ENCODE measurements at regions not wholly inside any gene's neighbourhood (a gene's known extent, or its start where the extent isn't known, plus 50 kb on each side); places are given as distances from the start of the nearest gene placed in this dataset.
"Not testable (repeated sequence)": the region's sequence is repeated elsewhere in the genome, so short reads cannot be mapped to it uniquely, and the experiment has no call there.

- no peaks in the 10 kb centered on the region for H3K4me1 ChIP-seq (ENCODE audit: control insufficient read depth in 2 of 2, insufficient read depth in 2 of 2, low read length in 2 of 2)
- no peak overlapping the region for H3K4me3 ChIP-seq (ENCODE audit: low read length in 2 of 2)
- DNase-seq (ENCODE audit: low read depth in 6 of 9, low spot score in 9 of 9) = no peak
- 47% methylated on average over 6 of the region's 6 CpGs for WGBS
- no peaks in the 10 kb centered on the region for H3K9me3 ChIP-seq (ENCODE audit: control insufficient read depth in 2 of 2, insufficient read depth in 1 of 2, low read length in 1 of 2)
- H3K27me3 ChIP-seq (ENCODE audit: control insufficient read depth in 2 of 2, insufficient read depth in 1 of 2, low read length in 1 of 2) = no peaks in the 10 kb centered on the region
- no peaks in the 10 kb centered on the region for H3K36me3 ChIP-seq (ENCODE audit: control insufficient read depth in 2 of 2, insufficient read depth in 2 of 2, low read length in 1 of 2)
- no peak overlapping the region for H3K27ac ChIP-seq (ENCODE audit: low read depth in 1 of 2, low read length in 1 of 2)
Measured at GRCh38 chr16:77509796-77510195, 75.0 kb upstream of the ADAMTS18 start.

DNA sequence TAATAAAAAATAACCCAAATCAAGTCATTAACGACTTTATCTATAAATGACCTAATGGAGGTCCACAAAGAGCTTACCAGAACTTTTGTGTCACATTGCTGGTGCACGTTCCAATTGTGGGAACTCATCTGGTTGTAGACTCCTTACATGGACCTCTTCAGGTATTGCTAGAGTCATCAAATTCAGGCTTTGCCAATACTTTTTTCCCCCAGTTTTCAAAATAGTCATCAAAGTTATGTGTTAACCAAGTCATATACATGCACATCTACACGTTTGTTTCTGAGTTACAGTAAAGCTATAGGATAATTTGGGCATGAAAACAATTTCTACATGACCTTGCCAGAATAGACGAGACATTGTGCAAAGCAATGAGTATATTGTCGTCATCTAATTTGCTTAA lies 76.2 kb upstream of the ADAMTS18 start:
- DNase-seq (ENCODE audit: low read depth in 6 of 9, low spot score in 9 of 9) = no peak
- H3K4me3 ChIP-seq (ENCODE audit: low read length in 2 of 2) = no peak overlapping the region
- H3K27me3 ChIP-seq (ENCODE audit: control insufficient read depth in 2 of 2, insufficient read depth in 1 of 2, low read length in 1 of 2) = no peaks in the 10 kb centered on the region
- no peak overlapping the region for H3K27ac ChIP-seq (ENCODE audit: low read depth in 1 of 2, low read length in 1 of 2)
- WGBS = 85% methylated on average over 5 of the region's 5 CpGs
- H3K4me1 ChIP-seq (ENCODE audit: control insufficient read depth in 2 of 2, insufficient read depth in 2 of 2, low read length in 2 of 2) = no peaks in the 10 kb centered on the region
- H3K9me3 ChIP-seq (ENCODE audit: control insufficient read depth in 2 of 2, insufficient read depth in 1 of 2, low read length in 1 of 2) = no peaks in the 10 kb centered on the region
- H3K36me3 ChIP-seq (ENCODE audit: control insufficient read depth in 2 of 2, insufficient read depth in 2 of 2, low read length in 1 of 2) = no peaks in the 10 kb centered on the region

GRCh38 chr16:77514500-77515220 lies 79.8 kb upstream of the ADAMTS18 start:
- H3K4me3 ChIP-seq (ENCODE audit: low read length in 2 of 2) = no peak overlapping the region
- no peaks in the 10 kb centered on the region for H3K27me3 ChIP-seq (ENCODE audit: control insufficient read depth in 2 of 2, insufficient read depth in 1 of 2, low read length in 1 of 2)
- no peaks in the 10 kb centered on the region for H3K9me3 ChIP-seq (ENCODE audit: control insufficient read depth in 2 of 2, insufficient read depth in 1 of 2, low read length in 1 of 2)
- DNase-seq (ENCODE audit: low read depth in 6 of 9, low spot score in 9 of 9) = no peak
- no peaks in the 10 kb centered on the region for H3K4me1 ChIP-seq (ENCODE audit: control insufficient read depth in 2 of 2, insufficient read depth in 2 of 2, low read length in 2 of 2)
- no peak overlapping the region for H3K27ac ChIP-seq (ENCODE audit: low read depth in 1 of 2, low read length in 1 of 2)
- H3K36me3 ChIP-seq (ENCODE audit: control insufficient read depth in 2 of 2, insufficient read depth in 2 of 2, low read length in 1 of 2) = no peaks in the 10 kb centered on the region
- 88% methylated on average over 5 of the region's 5 CpGs for WGBS

DNA sequence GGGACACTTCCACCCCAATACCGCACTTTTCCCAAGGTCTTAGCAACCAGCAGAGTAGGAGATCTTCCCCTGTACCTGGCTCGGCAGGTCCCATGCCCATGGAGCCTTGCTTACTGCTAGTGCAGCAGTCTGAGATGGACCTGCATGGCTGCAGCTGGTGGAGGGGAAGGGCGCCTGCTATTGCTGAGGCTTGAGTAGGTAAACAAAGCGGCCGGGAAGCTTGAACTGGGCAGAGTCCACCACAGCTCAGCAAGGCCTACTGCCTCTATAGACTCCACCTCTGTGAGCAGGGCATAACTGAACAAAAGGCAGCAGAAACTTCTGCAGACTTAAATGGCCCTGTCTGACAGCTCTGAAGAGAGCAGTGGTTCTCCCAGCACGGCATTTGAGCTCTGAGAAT lies 90.4 kb upstream of the ADAMTS18 start:
- not testable (repeated sequence) for H3K27me3 ChIP-seq (ENCODE audit: control insufficient read depth in 2 of 2, insufficient read depth in 1 of 2, low read length in 1 of 2); H3K27ac ChIP-seq (ENCODE audit: low read depth in 1 of 2, low read length in 1 of 2); H3K9me3 ChIP-seq (ENCODE audit: control insufficient read depth in 2 of 2, insufficient read depth in 1 of 2, low read length in 1 of 2); H3K4me3 ChIP-seq (ENCODE audit: low read length in 2 of 2); H3K36me3 ChIP-seq (ENCODE audit: control insufficient read depth in 2 of 2, insufficient read depth in 2 of 2, low read length in 1 of 2); H3K4me1 ChIP-seq (ENCODE audit: control insufficient read depth in 2 of 2, insufficient read depth in 2 of 2, low read length in 2 of 2); DNase-seq (ENCODE audit: low read depth in 6 of 9, low spot score in 9 of 9)
- WGBS = 92% methylated on average over 6 of the region's 6 CpGs

- Histone ChIP-seq H3K9me3 (ENCODE audit: control insufficient read depth in 2 of 2, insufficient read depth in 1 of 2, low read length in 1 of 2) (no peaks in the 10 kb centered on the region), H3K36me3 (ENCODE audit: control insufficient read depth in 2 of 2, insufficient read depth in 2 of 2, low read length in 1 of 2) (no peaks in the 10 kb centered on the region), H3K4me1 (ENCODE audit: control insufficient read depth in 2 of 2, insufficient read depth in 2 of 2, low read length in 2 of 2) (no peaks in the 10 kb centered on the region), H3K4me3 (ENCODE audit: low read length in 2 of 2) (no peak overlapping the region), H3K27ac (ENCODE audit: low read depth in 1 of 2, low read length in 1 of 2) (no peak overlapping the region), H3K27me3 (ENCODE audit: control insufficient read depth in 2 of 2, insufficient read depth in 1 of 2, low read length in 1 of 2) (no peaks in the 10 kb centered on the region)
- no peak for DNase-seq (ENCODE audit: low read depth in 6 of 9, low spot score in 9 of 9)
- 85% methylated on average over 1 of the region's 1 CpG for WGBS
Measured at GRCh38 chr16:77531752-77532151, 96.9 kb upstream of the ADAMTS18 start.

GRCh38 chr16:77536809-77537208 lies 102.0 kb upstream of the ADAMTS18 start:
- Histone ChIP-seq H3K9me3 (ENCODE audit: control insufficient read depth in 2 of 2, insufficient read depth in 1 of 2, low read length in 1 of 2) (no peaks in the 10 kb centered on the region), H3K27ac (ENCODE audit: low read depth in 1 of 2, low read length in 1 of 2) (no peak overlapping the region), H3K4me1 (ENCODE audit: control insufficient read depth in 2 of 2, insufficient read depth in 2 of 2, low read length in 2 of 2) (no peaks in the 10 kb centered on the region), H3K4me3 (ENCODE audit: low read length in 2 of 2) (no peak overlapping the region), H3K36me3 (ENCODE audit: control insufficient read depth in 2 of 2, insufficient read depth in 2 of 2, low read length in 1 of 2) (no peaks in the 10 kb centered on the region), H3K27me3 (ENCODE audit: control insufficient read depth in 2 of 2, insufficient read depth in 1 of 2, low read length in 1 of 2) (no peaks in the 10 kb centered on the region)
- 93% methylated on average over 5 of the region's 5 CpGs for WGBS
- no peak for DNase-seq (ENCODE audit: low read depth in 6 of 9, low spot score in 9 of 9)

GRCh38 chr16:77539421-77540034 lies 104.7 kb upstream of the ADAMTS18 start:
- no peak for DNase-seq (ENCODE audit: low read depth in 6 of 9, low spot score in 9 of 9)
- H3K9me3 ChIP-seq (ENCODE audit: control insufficient read depth in 2 of 2, insufficient read depth in 1 of 2, low read length in 1 of 2) = no peaks in the 10 kb centered on the region
- no peaks in the 10 kb centered on the region for H3K27me3 ChIP-seq (ENCODE audit: control insufficient read depth in 2 of 2, insufficient read depth in 1 of 2, low read length in 1 of 2)
- no peaks in the 10 kb centered on the region for H3K4me1 ChIP-seq (ENCODE audit: control insufficient read depth in 2 of 2, insufficient read depth in 2 of 2, low read length in 2 of 2)
- H3K36me3 ChIP-seq (ENCODE audit: control insufficient read depth in 2 of 2, insufficient read depth in 2 of 2, low read length in 1 of 2) = no peaks in the 10 kb centered on the region
- WGBS = 83% methylated on average over 3 of the region's 3 CpGs
- no peak overlapping the region for H3K4me3 ChIP-seq (ENCODE audit: low read length in 2 of 2)
- no peak overlapping the region for H3K27ac ChIP-seq (ENCODE audit: low read depth in 1 of 2, low read length in 1 of 2)

- Histone ChIP-seq H3K27ac (ENCODE audit: low read depth in 1 of 2, low read length in 1 of 2) (no peak overlapping the region), H3K4me3 (ENCODE audit: low read length in 2 of 2) (no peak overlapping the region), H3K9me3 (ENCODE audit: control insufficient read depth in 2 of 2, insufficient read depth in 1 of 2, low read length in 1 of 2) (no peaks in the 10 kb centered on the region), H3K36me3 (ENCODE audit: control insufficient read depth in 2 of 2, insufficient read depth in 2 of 2, low read length in 1 of 2) (no peaks in the 10 kb centered on the region), H3K4me1 (ENCODE audit: control insufficient read depth in 2 of 2, insufficient read depth in 2 of 2, low read length in 2 of 2) (no peaks in the 10 kb centered on the region), H3K27me3 (ENCODE audit: control insufficient read depth in 2 of 2, insufficient read depth in 1 of 2, low read length in 1 of 2) (no peaks in the 10 kb centered on the region)
- WGBS = 23% methylated on average over 2 of the region's 2 CpGs
- DNase-seq (ENCODE audit: low read depth in 6 of 9, low spot score in 9 of 9) = no peak
Measured at GRCh38 chr16:77540646-77541045, 105.8 kb upstream of the ADAMTS18 start.

GRCh38 chr16:77541165-77541564 lies 106.3 kb upstream of the ADAMTS18 start:
- Histone ChIP-seq H3K27me3 (ENCODE audit: control insufficient read depth in 2 of 2, insufficient read depth in 1 of 2, low read length in 1 of 2) (no peaks in the 10 kb centered on the region), H3K27ac (ENCODE audit: low read depth in 1 of 2, low read length in 1 of 2) (no peak overlapping the region), H3K4me1 (ENCODE audit: control insufficient read depth in 2 of 2, insufficient read depth in 2 of 2, low read length in 2 of 2) (no peaks in the 10 kb centered on the region), H3K36me3 (ENCODE audit: control insufficient read depth in 2 of 2, insufficient read depth in 2 of 2, low read length in 1 of 2) (no peaks in the 10 kb centered on the region), H3K9me3 (ENCODE audit: control insufficient read depth in 2 of 2, insufficient read depth in 1 of 2, low read length in 1 of 2) (no peaks in the 10 kb centered on the region), H3K4me3 (ENCODE audit: low read length in 2 of 2) (no peak overlapping the region)
- no peak for DNase-seq (ENCODE audit: low read depth in 6 of 9, low spot score in 9 of 9)
- WGBS = 69% methylated on average over 3 of the region's 3 CpGs

Measured in thymus (tissue), 11 donors.